Gastroesophageal sphincter (tissue), 4 donors: ENCODE measurements at regions not wholly inside any gene's neighbourhood (a gene's known extent, or its start where the extent isn't known, plus 50 kb on each side); places are given as distances from the start of the nearest gene placed in this dataset.

ENCODE experiments used
- ATAC-seq: fragments of 150-250 bp; one replicate; pipeline ENCODE4 v1.9.1; 2016; ENCODE audit warnings: mild to moderate bottlenecking, moderate library complexity
- H3K27ac ChIP-seq, 4 donors: fragments of 200-600 bp; sonication (generic) in 3 of 4; 1 replicate in 3 of 4; 2 replicates in 1 of 4; pipeline ENCODE4 v1.5.1; 2016 to 2019
- H3K27me3 ChIP-seq: fragments of 200-600 bp; sonication (generic); one replicate; pipeline ENCODE4 v1.5.1; 2019
- H3K36me3 ChIP-seq, 2 donors: fragments of 200-600 bp; sonication (generic); one replicate each; pipeline ENCODE4 v1.5.1; 2019; ENCODE audit warnings: control low read depth in 1 of 2
- H3K4me1 ChIP-seq, 3 donors: fragments of 200-600 bp; sonication (generic); 1 replicate in 2 of 3; 2 replicates in 1 of 3; pipeline ENCODE4 v1.5.1; 2016 to 2019; ENCODE audit warnings: control low read depth in 2 of 3
- H3K4me3 ChIP-seq, 2 donors: fragments of 200-600 bp; sonication (generic); one replicate each; pipeline ENCODE4 v1.5.1; 2019; ENCODE audit warnings: mild to moderate bottlenecking in 1 of 2, moderate library complexity in 1 of 2
- H3K9me3 ChIP-seq, 3 donors: fragments of 200-600 bp; sonication (generic); one replicate each; pipeline ENCODE4 v1.5.1; 2017 to 2019; ENCODE audit warnings: control low read depth in 2 of 3
- EP300 ChIP-seq: sonication (generic); formaldehyde crosslinking; IDR thresholded peaks from one replicate; pipeline ENCODE4 v1.6.1; 2017; ENCODE audit warnings: antibody characterized with exemption, mild to moderate bottlenecking
- POLR2A ChIP-seq, 2 donors: fragments of 450-650 bp; IDR thresholded peaks; one replicate each; pipeline ENCODE4 v1.6.1; 2017; ENCODE audit warnings: antibody characterized with exemption in 2 of 2, mild to moderate bottlenecking in 2 of 2, moderate library complexity in 1 of 2
- POLR2AphosphoS5 ChIP-seq: sonication (generic); formaldehyde crosslinking; IDR thresholded peaks from one replicate; pipeline ENCODE4 v1.6.1; 2017; ENCODE audit warnings: antibody characterized with exemption
- WGBS, 2 donors: methylation state at CpG; one replicate each; pipeline ENCODE4 v1.1.5; 2018; ENCODE audit warnings: low coverage in 1 of 2; 5-methylcytosine and 5-hydroxymethylcytosine counted together
- TF ChIP-seq, protein P1 (sequence below), 4 experiments: fragments of 200-600 bp in 2 of 4; fragments of 450-650 bp in 2 of 4; sonication (generic) in 1 of 4; IDR thresholded peaks; one replicate each; pipeline ENCODE4 v1.5.1; 2017 to 2019; ENCODE audit warnings: antibody characterized with exemption in 4 of 4, mild to moderate bottlenecking in 2 of 4, moderate library complexity in 2 of 4

DNA sequence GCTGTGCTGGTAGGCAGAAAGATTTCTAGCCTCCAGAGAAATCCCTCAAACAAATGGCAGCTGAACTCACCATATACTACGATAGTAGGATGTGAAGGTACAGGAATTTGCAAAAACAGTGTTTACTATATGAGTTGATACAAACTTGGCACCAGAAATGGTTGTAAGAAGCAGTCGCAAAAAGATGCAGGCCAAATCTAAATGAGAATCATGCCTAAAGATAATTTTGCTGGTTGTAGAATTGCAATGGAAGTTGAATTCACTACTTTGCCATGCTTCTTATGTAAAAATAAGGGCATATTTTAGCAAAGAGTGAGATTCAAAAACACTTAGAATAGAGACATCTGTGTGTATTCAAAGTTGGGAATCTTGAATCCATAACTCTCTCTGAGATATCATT, 924.7 kb downstream of the SUCLG1 start:
- Histone ChIP-seq H3K27me3 (no peaks in the 10 kb centered on the region), H3K4me1 (no peaks in the 10 kb centered on the region), H3K27ac (no peak overlapping the region), H3K36me3 (no peaks in the 10 kb centered on the region), H3K9me3 (no peaks in the 10 kb centered on the region), H3K4me3 (no peak overlapping the region)
- WGBS, 2 donors: 83 to 95% methylated on average over 1 to 2 of the region's 2 CpGs
- no peak for TF ChIP-seq POLR2AphosphoS5
- no peak for TF ChIP-seq POLR2A (IDR thresholded peaks at IDR 0.05)
- TF ChIP-seq, protein P1, sequence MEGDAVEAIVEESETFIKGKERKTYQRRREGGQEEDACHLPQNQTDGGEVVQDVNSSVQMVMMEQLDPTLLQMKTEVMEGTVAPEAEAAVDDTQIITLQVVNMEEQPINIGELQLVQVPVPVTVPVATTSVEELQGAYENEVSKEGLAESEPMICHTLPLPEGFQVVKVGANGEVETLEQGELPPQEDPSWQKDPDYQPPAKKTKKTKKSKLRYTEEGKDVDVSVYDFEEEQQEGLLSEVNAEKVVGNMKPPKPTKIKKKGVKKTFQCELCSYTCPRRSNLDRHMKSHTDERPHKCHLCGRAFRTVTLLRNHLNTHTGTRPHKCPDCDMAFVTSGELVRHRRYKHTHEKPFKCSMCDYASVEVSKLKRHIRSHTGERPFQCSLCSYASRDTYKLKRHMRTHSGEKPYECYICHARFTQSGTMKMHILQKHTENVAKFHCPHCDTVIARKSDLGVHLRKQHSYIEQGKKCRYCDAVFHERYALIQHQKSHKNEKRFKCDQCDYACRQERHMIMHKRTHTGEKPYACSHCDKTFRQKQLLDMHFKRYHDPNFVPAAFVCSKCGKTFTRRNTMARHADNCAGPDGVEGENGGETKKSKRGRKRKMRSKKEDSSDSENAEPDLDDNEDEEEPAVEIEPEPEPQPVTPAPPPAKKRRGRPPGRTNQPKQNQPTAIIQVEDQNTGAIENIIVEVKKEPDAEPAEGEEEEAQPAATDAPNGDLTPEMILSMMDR (IDR thresholded peaks at IDR 0.05): no peak
- TF ChIP-seq EP300: no peak
- ATAC-seq: no peak

DNA sequence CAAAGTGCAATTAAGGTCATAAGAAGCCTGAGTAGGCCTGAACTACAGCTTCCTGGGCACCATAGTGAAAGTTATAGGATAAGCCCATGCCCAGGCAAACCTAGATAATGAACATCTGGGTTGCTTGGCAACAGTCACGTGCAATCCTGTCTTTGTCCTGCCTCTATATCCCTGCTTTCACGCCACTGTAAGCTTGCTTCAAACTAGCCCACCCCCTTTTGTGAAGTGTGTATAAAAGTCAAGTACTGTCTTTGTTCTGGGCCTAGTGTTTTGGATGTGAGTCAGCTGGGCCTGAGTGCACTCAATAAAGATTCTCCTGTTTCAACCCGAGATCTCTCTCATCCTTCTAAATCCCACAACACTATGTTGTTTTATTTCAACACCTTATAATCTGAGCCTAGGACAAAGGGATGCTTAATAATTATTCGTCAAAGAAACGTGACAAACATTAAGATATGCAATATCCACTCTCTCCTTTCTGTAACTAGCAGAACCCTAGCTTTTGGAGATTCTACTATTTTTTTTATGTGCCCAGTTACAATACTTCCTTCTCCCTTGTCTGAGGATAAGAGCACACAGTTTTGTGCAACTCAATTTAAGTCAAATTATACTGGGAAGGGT, 927.8 kb downstream of the SUCLG1 start:
- Histone ChIP-seq H3K36me3 (no peaks in the 10 kb centered on the region), H3K9me3 (no peaks in the 10 kb centered on the region), H3K4me1 (no peaks in the 10 kb centered on the region), H3K27me3 (no peaks in the 10 kb centered on the region), H3K4me3 (no peak overlapping the region), H3K27ac (no peak overlapping the region)
- whole genome bisulfite sequencing, 2 donors: 58 to 64% methylated on average over 3 to 5 of the region's 5 CpGs
- ATAC-seq: no peak
- TF ChIP-seq POLR2A (IDR thresholded peaks at IDR 0.05) (no peak), POLR2AphosphoS5 (no peak), EP300 (no peak)
- TF ChIP-seq, protein P1 (IDR thresholded peaks at IDR 0.05): no peak

DNA sequence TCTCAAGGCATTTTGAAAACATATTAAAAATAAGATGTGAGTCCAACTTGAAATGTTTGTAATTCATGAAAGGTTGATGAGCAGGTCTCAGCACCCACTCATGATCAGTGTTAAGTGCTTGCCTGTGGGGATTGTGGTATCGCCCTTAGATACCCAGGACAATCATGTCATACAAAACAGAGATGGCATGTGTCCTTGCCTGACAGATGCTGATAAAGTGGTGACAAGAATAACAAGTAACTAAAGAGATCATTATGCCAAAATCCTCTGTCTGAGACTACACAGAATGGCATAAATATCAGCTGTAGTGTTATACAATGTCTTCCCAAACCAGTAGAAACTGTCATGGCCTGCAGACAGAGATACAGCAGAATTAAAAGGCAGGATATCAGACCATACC, 930.3 kb downstream of the SUCLG1 start:
- Histone ChIP-seq H3K36me3 (no peaks in the 10 kb centered on the region), H3K4me3 (no peak overlapping the region), H3K9me3 (no peaks in the 10 kb centered on the region), H3K27me3 (no peaks in the 10 kb centered on the region), H3K4me1 (no peaks in the 10 kb centered on the region), H3K27ac (no peak overlapping the region)
- TF ChIP-seq POLR2A (IDR thresholded peaks at IDR 0.05): no peak
- TF ChIP-seq, protein P1 (IDR thresholded peaks at IDR 0.05): no peak
- no peak for TF ChIP-seq EP300
- no peak for TF ChIP-seq POLR2AphosphoS5
- no peak for ATAC-seq
- 85 to 92% methylated on average over 1 of the region's 1 CpG for WGBS, 2 donors

DNA sequence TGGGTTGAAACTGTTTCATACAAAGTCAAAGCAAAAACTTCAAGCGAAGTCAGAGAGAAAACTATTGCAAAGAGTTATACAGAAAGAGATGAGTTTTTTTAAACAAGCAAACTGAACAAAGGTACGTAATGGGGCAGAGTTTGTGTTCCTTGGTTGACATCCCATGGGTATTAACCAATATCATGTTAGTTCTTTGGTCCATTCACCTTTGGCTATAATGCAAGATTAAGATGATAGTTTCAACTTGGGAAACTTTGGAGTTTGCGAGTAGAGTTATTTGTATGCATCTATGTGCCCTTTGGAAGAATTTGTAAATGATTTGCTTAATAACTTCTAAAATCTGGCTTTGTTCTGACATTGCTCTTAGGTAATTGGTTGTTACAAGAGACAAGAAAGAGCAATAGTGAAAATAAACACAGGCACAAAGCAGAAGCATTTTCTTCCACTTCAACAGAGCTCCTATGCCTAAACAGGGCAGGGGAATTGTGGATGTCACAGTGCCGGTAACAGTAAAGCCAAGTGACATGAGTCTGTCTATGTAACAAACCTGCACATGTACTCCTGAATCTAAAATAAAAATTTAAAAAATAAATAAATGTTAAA, 936.1 kb downstream of the SUCLG1 start:
- Histone ChIP-seq H3K4me3 (no peak overlapping the region), H3K4me1 (no peaks in the 10 kb centered on the region), H3K27me3 (no peaks in the 10 kb centered on the region), H3K27ac (no peak overlapping the region), H3K36me3 (no peaks in the 10 kb centered on the region), H3K9me3 (no peaks in the 10 kb centered on the region)
- TF ChIP-seq, protein P1 (IDR thresholded peaks at IDR 0.05): no peak
- TF ChIP-seq POLR2A (IDR thresholded peaks at IDR 0.05): no peak
- TF ChIP-seq POLR2AphosphoS5: no peak
- TF ChIP-seq EP300: no peak
- WGBS, 2 donors: 95 to 97% methylated on average over 3 to 4 of the region's 4 CpGs
- ATAC-seq: no peak

DNA sequence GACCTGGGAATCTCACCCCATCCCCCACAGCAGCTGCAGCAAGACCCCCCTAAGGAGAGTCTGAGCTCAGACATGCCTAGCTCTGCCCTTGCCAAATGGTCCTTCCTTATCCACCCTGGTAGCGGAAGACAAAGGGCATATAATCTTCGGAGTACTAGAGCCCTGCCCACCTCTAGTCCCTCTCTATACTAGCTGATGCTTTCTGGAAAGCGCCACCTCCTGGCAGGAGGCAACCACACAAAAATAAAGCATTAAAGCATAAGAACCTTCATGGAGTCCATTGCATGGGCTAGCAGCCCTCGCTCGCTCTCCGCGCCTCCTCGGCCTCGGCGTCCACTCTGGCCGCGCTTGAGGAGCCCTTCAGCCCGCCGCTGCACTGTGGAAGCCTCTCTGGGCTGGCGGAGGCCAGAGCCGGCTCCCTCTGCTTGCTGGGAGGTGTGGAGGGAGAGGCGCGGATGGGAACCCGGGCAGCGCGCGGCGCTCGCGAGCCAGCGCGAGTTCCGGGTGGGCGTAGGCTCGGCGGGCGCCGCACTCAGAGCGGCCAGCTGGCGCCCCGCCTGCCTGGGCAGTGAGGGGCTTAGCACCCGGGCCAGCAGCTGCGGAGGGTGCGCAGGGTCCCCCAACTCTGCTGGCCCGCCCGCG, 941.2 kb downstream of the SUCLG1 start:
- no peak for ATAC-seq
- 80 to 100% methylated on average over 1 of the region's 42 CpGs for WGBS, 2 donors
- H3K36me3 ChIP-seq: no peaks in the 10 kb centered on the region
- TF ChIP-seq POLR2A (IDR thresholded peaks at IDR 0.05) (no peak), EP300 (no peak), POLR2AphosphoS5 (no peak)
- TF ChIP-seq, protein P1 (IDR thresholded peaks at IDR 0.05): no peak
- H3K4me3 ChIP-seq: no peak overlapping the region
- no peaks in the 10 kb centered on the region for H3K9me3 ChIP-seq
- no peak overlapping the region for H3K27ac ChIP-seq
- no peaks in the 10 kb centered on the region for H3K4me1 ChIP-seq
- no peaks in the 10 kb centered on the region for H3K27me3 ChIP-seq
